Sigmoid colon (tissue), 4 donors: ENCODE measurements at regions not wholly inside any gene's neighbourhood (a gene's known extent, or its start where the extent isn't known, plus 50 kb on each side); places are given as distances from the start of the nearest gene placed in this dataset.

ENCODE experiments used
- POLR2A ChIP-seq, 2 donors: fragments of 450-650 bp; IDR thresholded peaks; one replicate each; pipeline ENCODE4 v1.6.1; 2016; ENCODE audit warnings: antibody characterized with exemption in 2 of 2, mild to moderate bottlenecking in 2 of 2, moderate library complexity in 2 of 2
- POLR2AphosphoS5 ChIP-seq, 4 donors: sonication (generic); formaldehyde crosslinking; IDR thresholded peaks; one replicate each; pipeline ENCODE4 v1.6.1; 2017; ENCODE audit warnings: antibody characterized with exemption in 4 of 4
- TF ChIP-seq, protein P1 (sequence below), 4 experiments: fragments of 450-650 bp in 3 of 4; fragments of 200-600 bp in 1 of 4; IDR thresholded peaks; one replicate each; pipeline ENCODE4 v1.5.1; 2016 to 2019; ENCODE audit warnings: antibody characterized with exemption in 4 of 4, mild to moderate bottlenecking in 3 of 4, moderate library complexity in 2 of 4

GRCh38 chr5:57832875-57833274 lies 350.3 kb upstream of the ACTBL2 start:
- TF ChIP-seq, protein P1, sequence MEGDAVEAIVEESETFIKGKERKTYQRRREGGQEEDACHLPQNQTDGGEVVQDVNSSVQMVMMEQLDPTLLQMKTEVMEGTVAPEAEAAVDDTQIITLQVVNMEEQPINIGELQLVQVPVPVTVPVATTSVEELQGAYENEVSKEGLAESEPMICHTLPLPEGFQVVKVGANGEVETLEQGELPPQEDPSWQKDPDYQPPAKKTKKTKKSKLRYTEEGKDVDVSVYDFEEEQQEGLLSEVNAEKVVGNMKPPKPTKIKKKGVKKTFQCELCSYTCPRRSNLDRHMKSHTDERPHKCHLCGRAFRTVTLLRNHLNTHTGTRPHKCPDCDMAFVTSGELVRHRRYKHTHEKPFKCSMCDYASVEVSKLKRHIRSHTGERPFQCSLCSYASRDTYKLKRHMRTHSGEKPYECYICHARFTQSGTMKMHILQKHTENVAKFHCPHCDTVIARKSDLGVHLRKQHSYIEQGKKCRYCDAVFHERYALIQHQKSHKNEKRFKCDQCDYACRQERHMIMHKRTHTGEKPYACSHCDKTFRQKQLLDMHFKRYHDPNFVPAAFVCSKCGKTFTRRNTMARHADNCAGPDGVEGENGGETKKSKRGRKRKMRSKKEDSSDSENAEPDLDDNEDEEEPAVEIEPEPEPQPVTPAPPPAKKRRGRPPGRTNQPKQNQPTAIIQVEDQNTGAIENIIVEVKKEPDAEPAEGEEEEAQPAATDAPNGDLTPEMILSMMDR (IDR thresholded peaks at IDR 0.05): no peak
- TF ChIP-seq POLR2A (IDR thresholded peaks at IDR 0.05) (no peak), POLR2AphosphoS5 (IDR thresholded peaks at IDR 0.05) (no peak)
